GM12878 (cell line): ENCODE measurements at regions not wholly inside any gene's neighbourhood (a gene's known extent, or its start where the extent isn't known, plus 50 kb on each side); places are given as distances from the start of the nearest gene placed in this dataset.

Experiments
- ATAC-seq: fragments of 200-7000 bp; cut with Tn5 transposase; 3 replicates; pipeline ENCODE4 v1.9.1; 2020; ENCODE audit warnings: mild to moderate bottlenecking, moderate library complexity
- BruUV-seq: library from RNA; stranded (reverse); fragments of 400-500 nt; replicated peaks from 2 replicates; lab custom pipeline; 2021; lab: Mats Ljungman, UMichigan
- CTCF ChIA-PET: fragments of 300-600 bp; sonication (Branson Sonifier 250); formaldehyde crosslinking; extraction: SDS; loops from one replicate; lab custom pipeline; 2021; ENCODE audit warnings: inconsistent platforms; lab: Yijun Ruan, JAX
- POLR2A ChIA-PET: fragments of 350-600 bp; formaldehyde crosslinking; extraction: SDS; loops from one replicate; lab custom pipeline; 2021; ENCODE audit warnings: inconsistent platforms; lab: Charles Lee
- RAD21 ChIA-PET: fragments of 300-600 bp; sonication (Branson Sonifier 250); formaldehyde crosslinking; loops from one replicate; lab custom pipeline; 2023; ENCODE audit warnings: antibody characterized with exemption; ENCODE audit not compliant: unreplicated experiment; lab: Charles Lee
- SMC1A ChIA-PET: fragments of 300-600 bp; sonication (Branson Sonifier 250); formaldehyde crosslinking; loops from one replicate; lab custom pipeline; 2023; ENCODE audit not compliant: unreplicated experiment, uncharacterized antibody; lab: Charles Lee
- DNase-seq: peaks from one replicate; pipeline ENCODE4 v3.0.0-alpha.2; 2011; ENCODE audit warnings: low read depth, low spot score
- FAIRE-seq: peaks from 3 replicates; lab custom pipeline; 2011; peaks lifted over from hg19 to GRCh38; lab: Jason Lieb, UNC
- H2AFZ ChIP-seq: 2 replicates; pipeline ENCODE4 v1.6.0; 2011; ENCODE audit warnings: low read depth, low read length, control low read depth; ENCODE audit not compliant: control insufficient read depth
- H3K27ac ChIP-seq: 2 replicates; pipeline ENCODE4 v1.5.1; 2011; ENCODE audit warnings: control low read depth; ENCODE audit not compliant: control insufficient read depth, insufficient read depth
- H3K27me3 ChIP-seq, 2 experiments: replicated peaks in 1 of 2; 2 replicates each; pipeline versions ENCODE4 v1.6.0 to v1.6.1; 2011; ENCODE audit warnings: low read length in 1 of 2; ENCODE audit not compliant: control insufficient read depth in 2 of 2, insufficient read depth in 2 of 2
- H3K36me3 ChIP-seq, 2 experiments: 2 replicates each; pipeline ENCODE4 v1.5.1; 2011; ENCODE audit warnings: low read length in 1 of 2; ENCODE audit not compliant: control insufficient read depth in 2 of 2, insufficient read depth in 2 of 2
- H3K4me1 ChIP-seq: 2 replicates; pipeline ENCODE4 v1.6.1; 2011; ENCODE audit warnings: mild to moderate bottlenecking, low read length, moderate library complexity, mixed read lengths; ENCODE audit not compliant: control insufficient read depth, insufficient read depth
- H3K4me2 ChIP-seq: 2 replicates; pipeline ENCODE4 v1.6.0; 2011; ENCODE audit warnings: control low read depth; ENCODE audit not compliant: control insufficient read depth, insufficient read depth
- H3K4me3 ChIP-seq: fragments of 200-600 bp; sonication (generic); 2 replicates; pipeline ENCODE4 v1.5.1; 2016
- H3K79me2 ChIP-seq: 2 replicates; pipeline ENCODE4 v1.6.0; 2011; ENCODE audit warnings: low read length; ENCODE audit not compliant: control insufficient read depth, insufficient read depth
- H3K9ac ChIP-seq: 2 replicates; pipeline ENCODE4 v1.8.0; 2011; ENCODE audit warnings: low read length, control low read depth, mixed read lengths; ENCODE audit not compliant: control insufficient read depth, insufficient read depth
- H3K9me3 ChIP-seq: replicated peaks from 3 replicates; pipeline ENCODE4 v1.5.1; 2011; ENCODE audit warnings: mild to moderate bottlenecking, low read length; ENCODE audit not compliant: control insufficient read depth, insufficient read depth
- H4K20me1 ChIP-seq: 2 replicates; pipeline ENCODE4 v1.6.0; 2011; ENCODE audit not compliant: control insufficient read depth, insufficient read depth
- CBFB ChIP-seq: IDR thresholded peaks from 2 replicates; pipeline ENCODE4 v1.6.1; 2016; ENCODE audit warnings: antibody characterized with exemption, low read depth
- EP300 ChIP-seq, 2 experiments: fragments of 150-350 bp in 1 of 2; IDR thresholded peaks; 2 replicates each; pipeline ENCODE4 v1.6.1; 2011 to 2012; ENCODE audit warnings: low read depth in 2 of 2, low read length in 2 of 2, borderline replicate concordance in 1 of 2, improper control_type of control experiment in 1 of 2, inconsistent platforms in 1 of 2; ENCODE audit not compliant: control insufficient read depth in 1 of 2
- JUNB ChIP-seq: IDR thresholded peaks from 2 replicates; pipeline ENCODE4 v1.6.1; 2016; ENCODE audit warnings: antibody characterized with exemption, mild to moderate bottlenecking
- JUND ChIP-seq: IDR thresholded peaks from 2 replicates; pipeline ENCODE4 v1.6.1; 2012; ENCODE audit warnings: low read depth, mild to moderate bottlenecking, low read length, improper control_type of control experiment, moderate library complexity
- NBN ChIP-seq: fragments of 450-650 bp; IDR thresholded peaks from 2 replicates; pipeline ENCODE4 v1.6.1; 2016
- NFIC ChIP-seq: IDR thresholded peaks from 2 replicates; pipeline ENCODE4 v1.6.1; 2012; ENCODE audit warnings: low read depth, mild to moderate bottlenecking, inconsistent platforms, low read length, moderate library complexity
- TCF12 ChIP-seq: IDR thresholded peaks from 2 replicates; pipeline ENCODE4 v1.6.1; 2011; ENCODE audit warnings: low read depth, mild to moderate bottlenecking, low read length
- TCF3 ChIP-seq: IDR thresholded peaks from 2 replicates; pipeline ENCODE4 v1.6.1; 2012; ENCODE audit warnings: low read depth, mild to moderate bottlenecking, low read length, borderline replicate concordance; ENCODE audit not compliant: insufficient read depth
- YBX1 ChIP-seq: fragments of 450-650 bp; IDR thresholded peaks from 2 replicates; pipeline ENCODE4 v1.6.1; 2016; ENCODE audit warnings: antibody characterized with exemption
- WGBS: methylation state at CpG from one replicate; pipeline ENCODE4 v1.1.6; 2016; ENCODE audit warnings: low lambda C conversion rate; ENCODE audit not compliant: insufficient replicate concordance, insufficient coverage; ENCODE audit errors: missing lambda C conversion rate; 5-methylcytosine and 5-hydroxymethylcytosine counted together
- in situ Hi-C: fragments of 300-500 bp; cut with MboI; formaldehyde crosslinking; loops from 9 replicates; pipeline ENCODE4 v1.14.3; 2018; ENCODE audit warnings: mixed read lengths
- intact Hi-C: fragments of 100-400 bp; cut with micrococcal nuclease; formaldehyde crosslinking; loops from one replicate; pipeline ENCODE4 v1.14.2; 2022; ENCODE audit not compliant: unreplicated experiment
- TF ChIP-seq, protein P1 (sequence below): fragments of 450-650 bp; conservative IDR thresholded peaks from 2 replicates; pipeline ENCODE4 v1.6.1; 2017; ENCODE audit warnings: mild to moderate bottlenecking, moderate library complexity
- TF ChIP-seq, protein P2 (sequence below): IDR thresholded peaks from 2 replicates; pipeline ENCODE4 v1.6.1; 2011; ENCODE audit warnings: low read depth, low read length, improper control_type of control experiment, borderline replicate concordance

GRCh38 chr11:90737444-90738050, 514.7 kb upstream of the CHORDC1 start:
- POLR2A ChIA-PET, result interaction anchor here (0.9 kb wide), 1 partner anchor 16 kb away, joined by 3 read pairs; no protein-coding TSS in a partner anchor
- TF ChIP-seq TCF12, result no peak
- no peak for TF ChIP-seq EP300 (IDR thresholded peaks at IDR 0.05; ENCODE audit: borderline replicate concordance in 1 of 2, control insufficient read depth in 1 of 2, low read depth in 2 of 2, low read length in 2 of 2)
- no peak for TF ChIP-seq TCF3
- TF ChIP-seq YBX1, result no peak
- no peak for TF ChIP-seq NFIC
- no peak for TF ChIP-seq JUNB
- TF ChIP-seq JUND, result no peak
- TF ChIP-seq, protein P1, sequence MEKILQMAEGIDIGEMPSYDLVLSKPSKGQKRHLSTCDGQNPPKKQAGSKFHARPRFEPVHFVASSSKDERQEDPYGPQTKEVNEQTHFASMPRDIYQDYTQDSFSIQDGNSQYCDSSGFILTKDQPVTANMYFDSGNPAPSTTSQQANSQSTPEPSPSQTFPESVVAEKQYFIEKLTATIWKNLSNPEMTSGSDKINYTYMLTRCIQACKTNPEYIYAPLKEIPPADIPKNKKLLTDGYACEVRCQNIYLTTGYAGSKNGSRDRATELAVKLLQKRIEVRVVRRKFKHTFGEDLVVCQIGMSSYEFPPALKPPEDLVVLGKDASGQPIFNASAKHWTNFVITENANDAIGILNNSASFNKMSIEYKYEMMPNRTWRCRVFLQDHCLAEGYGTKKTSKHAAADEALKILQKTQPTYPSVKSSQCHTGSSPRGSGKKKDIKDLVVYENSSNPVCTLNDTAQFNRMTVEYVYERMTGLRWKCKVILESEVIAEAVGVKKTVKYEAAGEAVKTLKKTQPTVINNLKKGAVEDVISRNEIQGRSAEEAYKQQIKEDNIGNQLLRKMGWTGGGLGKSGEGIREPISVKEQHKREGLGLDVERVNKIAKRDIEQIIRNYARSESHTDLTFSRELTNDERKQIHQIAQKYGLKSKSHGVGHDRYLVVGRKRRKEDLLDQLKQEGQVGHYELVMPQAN, result no peak
- TF ChIP-seq, protein P2, sequence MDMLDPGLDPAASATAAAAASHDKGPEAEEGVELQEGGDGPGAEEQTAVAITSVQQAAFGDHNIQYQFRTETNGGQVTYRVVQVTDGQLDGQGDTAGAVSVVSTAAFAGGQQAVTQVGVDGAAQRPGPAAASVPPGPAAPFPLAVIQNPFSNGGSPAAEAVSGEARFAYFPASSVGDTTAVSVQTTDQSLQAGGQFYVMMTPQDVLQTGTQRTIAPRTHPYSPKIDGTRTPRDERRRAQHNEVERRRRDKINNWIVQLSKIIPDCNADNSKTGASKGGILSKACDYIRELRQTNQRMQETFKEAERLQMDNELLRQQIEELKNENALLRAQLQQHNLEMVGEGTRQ, result no peak
- no peak for TF ChIP-seq CBFB
- no peak for TF ChIP-seq NBN
- Histone ChIP-seq H3K27ac (no peak overlapping the region), H3K36me3 (no peaks in the 10 kb centered on the region), H3K79me2 (no peaks in the 10 kb centered on the region), H3K9ac (no peak overlapping the region), H3K4me3 (no peak overlapping the region), H2AFZ (no peak overlapping the region), H4K20me1 (no peaks in the 10 kb centered on the region), H3K4me1 (no peaks in the 10 kb centered on the region), H3K4me2 (no peak overlapping the region), H3K27me3 (no peaks in the 10 kb centered on the region), H3K9me3 (no peaks in the 10 kb centered on the region)
- no TSS peak for BruUV-seq
- ATAC-seq, result no peak
- WGBS, result 0% methylated on average over 1 of the region's 1 CpG
- no peak for DNase-seq
- in situ Hi-C loops (no loop called here), intact Hi-C loops (no loop called here)
- FAIRE-seq, result no peak
- CTCF ChIA-PET, result no interaction called here
- SMC1A ChIA-PET, result interaction anchor here (0.7 to 1.5 kb wide), 2 partner anchors 14 to 25 kb away, joined by 3 read pairs; no protein-coding TSS in a partner anchor
- RAD21 ChIA-PET, result no interaction called here
